ENCODE measurements at regions not wholly inside any gene's neighbourhood (a gene's known extent, or its start where the extent isn't known, plus 50 kb on each side); places are given as distances from the start of the nearest gene placed in this dataset.

DNA sequence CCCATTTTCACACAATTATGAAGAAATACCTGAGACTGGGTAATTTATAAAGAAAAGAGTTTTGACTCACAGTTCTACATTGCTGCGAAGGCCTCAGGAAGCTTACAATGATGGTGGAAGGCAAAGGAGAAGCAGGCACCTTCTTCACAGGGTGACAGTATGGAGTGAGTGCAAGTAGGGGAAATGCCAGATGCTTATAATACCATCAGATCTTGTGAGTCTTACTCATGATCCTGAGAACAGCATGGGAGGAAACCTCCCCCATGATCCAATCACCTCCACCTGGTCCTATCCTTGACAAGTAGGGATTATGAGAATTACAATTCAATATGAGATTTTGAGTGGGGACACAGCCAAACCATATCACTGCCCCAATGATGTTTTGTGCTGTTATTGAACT lies 189.3 kb upstream of the CRY1 start:
- DNase-seq (ENCODE audit: low read depth): no peak

DNA sequence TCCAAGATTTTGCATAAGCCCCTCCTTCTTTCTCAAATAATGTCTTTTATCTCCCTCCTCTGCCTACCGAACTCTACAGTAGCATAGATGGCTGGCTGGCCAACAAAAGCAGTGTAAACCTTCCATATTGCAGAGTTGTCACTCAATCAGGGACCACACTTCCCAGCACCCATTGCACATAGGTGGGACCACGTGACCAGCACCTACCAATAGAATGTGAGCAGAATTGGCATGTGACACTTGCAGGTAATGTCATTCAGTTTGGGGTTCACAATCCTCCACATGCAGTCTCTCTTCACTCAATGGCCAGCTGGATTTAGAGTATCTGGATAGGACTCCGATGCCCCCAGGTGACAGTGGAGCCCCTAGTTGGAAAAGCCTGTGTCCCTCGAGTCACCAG lies 190.3 kb upstream of the CRY1 start:
- DNase-seq (ENCODE audit: low read depth): no peak

DNA sequence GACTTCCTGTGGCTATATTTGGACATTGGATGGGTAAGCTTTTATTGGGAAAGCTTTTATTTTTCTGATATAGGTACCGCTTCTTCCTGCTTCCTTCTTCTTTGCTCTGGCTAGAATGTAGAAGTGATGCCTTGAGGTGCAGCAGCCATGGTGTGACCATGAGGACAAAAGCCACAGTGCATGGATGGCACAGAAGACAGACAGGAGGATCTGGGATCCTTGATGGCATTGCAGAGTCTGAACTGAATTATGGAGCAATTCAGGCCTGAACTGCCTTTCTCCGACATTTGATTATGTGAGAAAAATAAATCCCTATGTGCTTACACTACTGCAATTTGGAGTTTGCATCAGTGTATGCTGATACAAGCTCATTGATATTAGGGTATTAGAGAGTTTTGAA lies 191.3 kb upstream of the CRY1 start:
- DNase-seq (ENCODE audit: low read depth): no peak

DNA sequence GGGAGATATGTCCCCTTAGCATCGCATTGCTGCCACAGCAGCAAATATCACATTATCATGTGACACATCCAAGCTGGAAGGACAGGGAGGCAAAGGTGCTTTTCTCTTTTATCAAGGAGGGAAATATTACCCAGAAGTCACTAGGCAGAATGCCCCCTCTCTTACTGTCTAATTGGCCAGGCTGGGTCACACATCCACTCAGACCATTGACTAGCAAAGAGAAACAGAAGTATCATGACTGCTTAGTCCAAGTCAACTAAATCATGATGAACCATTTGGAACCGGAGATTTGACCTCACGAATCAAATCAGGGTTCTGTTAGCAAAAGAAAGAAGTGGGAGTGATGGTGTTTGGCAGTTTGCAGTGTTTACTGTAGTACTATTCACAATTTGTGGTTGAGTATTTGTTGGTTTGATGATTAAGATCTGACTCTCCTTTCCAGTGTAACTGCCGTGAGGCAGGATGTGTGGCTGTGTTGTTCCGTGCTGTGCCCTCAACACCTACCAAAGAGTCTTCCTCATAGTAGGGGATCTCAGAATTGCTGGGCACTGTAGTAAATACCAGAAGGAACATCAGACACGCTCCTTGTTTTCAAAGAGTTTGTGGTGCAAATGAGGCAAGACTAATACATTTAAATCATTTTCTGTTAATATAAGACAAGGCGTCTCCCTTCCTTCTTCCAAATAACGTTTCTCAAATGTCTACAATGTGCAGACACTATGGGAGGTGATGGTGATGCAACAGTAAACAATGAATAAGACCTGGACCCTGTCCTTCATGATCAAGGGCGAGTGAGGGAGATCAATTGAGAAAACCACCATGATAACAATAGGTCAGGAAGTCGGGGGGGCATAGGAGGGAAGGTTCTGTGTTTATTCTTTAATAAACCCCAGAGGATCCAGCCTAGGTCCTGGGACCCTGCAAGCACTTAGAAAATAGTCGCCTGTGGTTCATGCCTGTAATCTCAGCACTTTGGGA lies 194.4 kb upstream of the CRY1 start:
- DNase-seq (ENCODE audit: low read depth): no peak

DNA sequence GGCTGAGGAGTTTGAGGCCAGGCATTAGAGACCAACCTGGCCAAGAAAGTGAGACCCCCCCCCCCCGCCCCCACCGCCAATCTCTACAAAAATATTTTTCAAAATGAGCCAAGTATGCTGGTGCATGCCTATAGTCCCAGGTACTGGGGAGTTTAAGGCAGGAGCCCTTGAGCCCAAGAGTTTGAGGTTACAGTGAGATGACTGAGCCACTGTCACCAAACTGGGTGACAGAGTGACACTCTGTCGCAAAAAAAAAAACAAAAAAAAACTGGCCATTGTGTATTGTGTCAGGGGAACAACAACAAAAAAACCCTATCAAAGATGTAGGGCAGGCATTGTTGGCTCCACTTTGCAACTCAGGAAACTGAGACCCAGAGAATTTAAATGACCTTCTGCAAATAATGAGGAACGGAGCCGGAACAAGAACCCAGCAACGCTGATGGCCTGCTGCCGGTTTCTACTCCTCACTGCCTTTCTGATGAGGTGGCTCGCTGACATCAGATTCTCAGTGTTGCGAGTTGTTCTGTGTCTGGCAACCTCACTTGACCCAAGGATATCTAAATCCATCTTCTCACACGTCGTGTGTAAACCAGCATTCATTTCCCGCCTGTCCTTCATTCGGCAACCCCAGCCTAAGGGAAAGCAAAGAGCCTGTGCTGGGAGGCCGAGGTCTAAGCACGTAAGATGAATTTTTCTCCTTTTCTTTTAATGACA lies 195.2 kb upstream of the CRY1 start:
- DNase-seq (ENCODE audit: low read depth): no peak

DNA sequence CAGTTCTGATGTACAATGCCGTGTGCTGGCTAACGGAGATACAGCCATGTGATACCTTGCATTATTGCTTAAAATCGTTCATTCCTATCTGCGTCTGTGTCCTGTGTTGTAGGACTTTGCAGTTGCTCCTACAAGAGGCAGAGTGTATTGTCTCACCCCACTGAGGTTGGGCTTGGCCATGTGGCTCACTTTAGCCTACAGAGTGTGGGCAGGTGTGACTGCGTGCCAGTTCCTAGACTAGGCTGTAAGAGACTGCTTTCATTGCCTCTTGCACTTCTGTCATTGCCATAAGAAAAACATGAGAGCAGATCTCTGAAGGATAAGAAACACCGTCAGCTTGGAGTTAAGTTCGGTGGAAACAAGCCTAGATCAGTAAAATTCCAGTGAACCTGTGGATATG lies 197.7 kb upstream of the CRY1 start:
- no peak for DNase-seq (ENCODE audit: low read depth)

DNA sequence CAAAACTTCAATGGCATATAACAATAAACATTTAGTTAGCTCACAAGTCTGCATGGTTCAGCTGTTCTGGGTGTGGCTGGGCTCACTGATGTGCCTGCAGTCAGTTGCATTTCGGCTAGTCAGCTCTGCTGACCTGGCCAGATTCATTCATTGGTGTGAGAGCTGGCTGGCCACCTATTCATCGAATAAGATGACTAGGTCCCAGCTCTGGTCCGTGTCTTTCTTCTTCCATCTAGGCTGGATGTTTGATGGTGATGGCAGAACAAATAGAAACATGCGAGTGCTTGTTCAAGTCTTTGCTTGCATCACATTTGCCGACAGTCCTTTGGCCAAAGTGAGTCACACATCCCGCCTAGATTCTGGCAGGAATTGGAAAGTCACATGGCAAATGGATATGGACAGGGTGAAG lies 203.3 kb upstream of the CRY1 start:
- DNase-seq (ENCODE audit: low read depth): no peak

DNA sequence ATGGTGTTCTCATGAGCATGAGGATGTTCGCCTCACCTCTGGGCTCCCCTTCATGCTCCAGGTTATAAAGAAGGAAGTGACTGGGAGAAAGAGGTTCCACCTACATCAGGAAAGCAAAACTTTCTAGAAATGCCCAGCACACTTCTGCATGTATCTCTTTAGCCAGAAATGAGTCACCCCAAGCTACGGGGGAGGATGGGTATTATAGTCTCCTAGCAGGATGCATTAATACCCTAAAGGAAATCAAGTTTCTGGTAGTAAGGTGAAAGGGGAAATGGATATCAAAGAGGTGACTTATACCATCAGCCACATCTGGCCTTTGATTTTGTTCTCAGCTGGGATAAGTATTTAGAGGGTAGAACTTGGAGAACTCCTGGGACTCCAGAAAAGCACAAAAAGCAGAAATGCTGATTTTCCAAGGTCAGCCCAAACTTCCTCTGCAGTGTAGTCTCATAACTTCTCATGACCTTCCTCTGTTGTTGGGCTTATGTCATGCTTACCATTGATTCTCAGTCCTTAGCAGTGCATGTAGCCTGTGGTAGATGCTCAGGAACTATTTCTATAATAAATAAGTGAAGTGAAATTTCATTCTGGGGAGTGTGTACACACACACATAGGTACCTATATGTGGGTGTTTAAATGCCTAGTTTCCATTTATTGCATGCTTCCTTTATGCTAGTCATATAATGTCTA lies 209.4 kb upstream of the CRY1 start:
- no peak for DNase-seq (ENCODE audit: low read depth)

DNA sequence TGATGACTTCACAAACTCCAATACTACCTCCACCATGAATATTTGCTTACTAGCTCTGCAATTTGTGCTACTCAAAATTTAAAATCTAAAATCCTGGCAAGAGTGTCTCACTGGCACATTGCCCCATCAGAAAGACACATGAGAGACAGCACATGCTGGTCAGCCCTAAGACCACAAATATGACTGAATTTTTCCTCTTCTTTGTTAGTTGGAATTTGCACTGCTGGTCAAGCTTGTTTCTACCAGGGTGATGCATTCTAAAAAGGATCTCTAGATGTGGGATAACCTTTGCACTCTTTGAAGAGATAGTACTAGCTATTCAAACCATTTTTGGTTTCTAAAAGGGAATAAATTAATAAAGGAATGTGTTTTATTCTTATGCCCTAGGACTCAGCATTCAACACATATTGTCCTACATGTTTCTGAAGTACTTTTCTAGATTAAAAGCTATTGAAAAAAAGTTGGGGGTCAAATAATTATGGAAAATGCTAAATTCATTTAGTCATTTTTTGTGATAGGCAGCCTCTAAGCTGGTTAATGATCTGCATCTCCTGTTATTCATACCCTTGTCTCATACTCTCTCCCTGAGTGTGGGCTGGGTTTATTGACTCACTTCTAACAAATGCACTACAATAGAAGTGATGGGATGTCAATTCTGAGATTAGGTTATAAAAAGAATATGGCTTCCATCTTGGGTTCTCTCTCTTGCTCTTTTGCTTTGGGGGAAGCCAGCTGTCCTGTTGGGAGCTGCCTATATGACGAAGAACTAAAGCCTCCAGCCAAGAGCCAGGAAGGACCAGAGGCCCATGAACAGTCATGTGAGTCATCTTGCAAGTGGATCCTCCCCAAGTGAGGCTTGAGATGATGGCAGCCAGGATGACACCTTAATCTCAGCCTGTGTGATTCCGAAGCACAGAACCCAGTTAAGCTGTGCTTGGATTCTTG lies 211.5 kb upstream of the CRY1 start:
- no peak for DNase-seq (ENCODE audit: low read depth)

DNA sequence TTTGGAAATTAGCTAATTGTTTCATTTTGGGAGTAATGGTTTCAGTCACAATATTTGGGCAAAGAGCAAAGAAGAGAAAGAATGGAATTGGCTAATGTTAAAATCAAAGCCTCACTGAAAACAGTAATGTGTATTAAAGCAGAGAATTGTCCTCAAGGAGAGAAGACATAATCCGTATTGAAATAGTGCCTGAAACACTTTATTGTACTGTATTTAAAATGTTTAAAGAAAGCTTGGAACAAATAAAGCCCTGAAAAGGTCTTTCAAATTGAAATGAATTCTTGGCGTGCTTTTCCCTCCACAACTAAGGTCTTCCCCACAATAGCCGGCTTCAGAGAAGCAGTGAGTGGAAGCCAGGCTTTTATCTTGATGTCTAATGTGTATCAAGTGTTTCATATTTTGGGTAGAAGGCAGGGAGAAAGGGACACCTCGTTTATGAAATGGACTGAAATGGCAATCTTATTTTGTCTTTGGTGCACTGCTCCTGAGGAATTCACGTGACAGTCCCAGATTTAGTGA lies 212.9 kb upstream of the CRY1 start:
- no peak for DNase-seq (ENCODE audit: low read depth)

DNA sequence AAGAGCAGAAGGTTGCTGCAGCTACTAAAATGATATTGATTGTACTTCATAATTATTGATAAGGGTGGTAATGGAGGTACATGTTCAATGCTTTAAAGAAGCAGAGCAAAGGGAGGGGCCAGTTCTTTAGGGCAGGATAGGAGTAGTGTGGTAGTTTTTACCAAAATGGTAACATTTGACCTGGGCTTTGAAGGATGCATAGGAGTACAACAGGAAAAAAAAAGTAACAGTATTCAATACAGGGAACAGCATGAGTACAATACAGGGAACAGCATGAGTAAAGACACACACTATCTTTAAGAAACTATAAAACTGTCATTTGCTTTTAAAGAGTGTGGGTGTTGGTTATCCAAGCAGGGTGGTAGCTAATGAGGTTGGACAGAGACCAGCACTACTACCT lies 215.0 kb upstream of the CRY1 start:
- no peak for DNase-seq (ENCODE audit: low read depth)

DNA sequence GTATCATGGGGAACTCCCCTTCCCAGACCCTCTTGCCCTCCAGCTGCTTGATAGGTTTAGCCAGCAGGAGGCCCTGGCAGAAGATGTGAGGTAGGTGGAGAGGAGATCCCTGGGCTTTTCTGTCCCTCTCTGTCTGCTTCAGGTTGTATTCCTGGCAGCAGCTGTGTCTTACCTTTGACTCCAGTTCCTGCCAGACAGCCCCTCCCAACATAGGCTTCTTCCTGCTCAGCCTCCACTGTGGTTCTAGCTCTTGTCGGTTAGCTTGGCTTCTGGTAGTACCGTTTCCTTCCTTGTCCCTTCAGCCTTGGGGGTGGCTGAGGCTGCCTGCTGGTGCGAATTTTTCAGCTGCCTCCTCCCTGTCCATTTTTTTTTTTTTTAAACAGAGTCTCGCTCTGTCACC lies 215.7 kb upstream of the CRY1 start:
- no peak for DNase-seq (ENCODE audit: low read depth)

DNA sequence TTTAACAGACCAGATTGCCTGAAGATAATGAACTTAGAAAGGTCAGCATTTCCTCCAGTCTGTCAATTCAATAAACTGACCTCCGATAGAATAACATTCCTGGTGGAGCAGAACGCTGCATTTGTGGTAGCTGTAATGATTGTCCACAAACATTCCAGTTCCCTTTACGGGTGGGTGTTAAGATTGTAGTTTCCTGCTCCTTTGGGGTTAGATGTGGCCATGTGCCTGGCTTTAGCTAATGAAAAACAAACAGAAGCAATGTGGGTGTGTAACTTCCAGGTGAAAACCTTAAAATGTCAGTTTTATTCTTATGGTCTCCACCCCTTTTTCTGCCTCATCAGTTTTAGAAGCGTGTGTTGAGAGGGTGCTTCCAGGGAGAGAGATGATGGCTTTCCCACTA lies 217.3 kb upstream of the CRY1 start:
- DNase-seq (ENCODE audit: low read depth): no peak

DNA sequence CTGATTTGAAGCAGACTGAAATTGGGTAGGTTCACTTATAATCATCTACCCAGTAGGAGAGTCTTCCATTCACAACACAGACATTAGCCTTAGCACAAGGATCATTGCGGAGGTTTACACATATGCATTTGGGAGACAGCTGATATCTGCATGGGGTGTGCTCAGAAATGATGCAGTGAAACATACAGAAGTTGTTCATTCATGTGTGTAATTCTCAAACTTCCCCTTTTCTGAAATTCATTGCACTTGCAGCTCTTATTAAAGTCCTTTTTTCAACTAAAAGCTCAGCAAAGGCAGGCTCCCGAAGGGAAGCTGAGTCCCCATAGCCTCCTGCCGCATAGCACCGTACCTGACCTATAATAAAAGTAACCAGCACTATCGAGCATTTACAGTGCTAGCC lies 218.3 kb upstream of the CRY1 start:
- no peak for DNase-seq (ENCODE audit: low read depth)

DNA sequence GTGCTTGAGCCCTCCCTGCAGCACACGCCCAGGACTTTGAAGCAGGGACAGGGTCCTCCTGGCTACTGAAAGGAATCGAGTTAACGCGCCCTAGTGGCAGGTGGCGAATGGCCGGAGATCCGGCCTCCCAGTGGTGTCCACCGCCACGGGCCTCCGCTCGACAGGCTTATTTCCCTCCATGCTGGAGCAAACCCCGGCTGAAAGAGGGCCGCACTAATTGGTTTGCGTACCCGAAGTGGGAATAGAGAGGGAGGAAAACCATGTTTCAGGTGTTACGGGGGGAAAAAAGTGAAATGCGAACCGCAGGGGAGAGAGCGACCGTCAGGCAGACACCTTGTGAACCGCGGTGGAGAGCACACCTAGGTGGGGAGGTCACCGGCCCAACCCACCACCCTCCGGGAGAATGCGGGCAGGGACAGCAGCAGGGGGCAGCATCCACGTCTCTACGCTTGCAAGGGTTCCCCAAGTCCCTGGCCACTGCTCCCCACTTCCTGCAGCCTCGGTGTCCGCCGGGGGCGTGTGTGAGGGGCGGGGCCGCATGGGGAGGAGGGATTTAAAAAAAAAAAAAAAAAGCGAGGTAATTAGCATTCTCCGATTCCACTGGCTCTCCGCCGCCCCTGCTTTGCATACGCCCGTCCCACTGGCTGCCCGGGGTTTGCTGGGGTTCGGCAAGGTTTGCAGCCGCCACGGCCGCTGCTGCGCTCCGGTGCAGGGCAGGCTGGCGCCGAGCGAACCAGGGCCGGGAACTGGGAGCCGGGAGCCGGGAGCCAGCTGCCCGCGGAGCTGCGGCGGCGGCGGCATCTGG lies 224.6 kb upstream of the CRY1 start:
- peak; percentile 45 for DNase-seq (ENCODE audit: low read depth)

DNA sequence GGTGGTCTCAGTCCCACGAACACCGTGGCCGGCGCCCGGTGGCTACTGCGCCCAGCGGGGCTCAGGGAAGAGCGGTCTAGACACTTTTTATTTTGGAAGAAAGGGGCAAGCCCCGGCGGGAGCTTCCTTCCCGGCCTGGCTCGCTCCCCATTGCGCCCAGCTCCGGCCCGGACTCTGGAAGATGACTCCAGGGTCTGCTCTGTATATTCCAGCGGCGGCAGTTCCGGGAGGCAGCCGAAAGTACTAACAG lies 225.1 kb upstream of the CRY1 start:
- DNase-seq (ENCODE audit: low read depth): no peak

DNA sequence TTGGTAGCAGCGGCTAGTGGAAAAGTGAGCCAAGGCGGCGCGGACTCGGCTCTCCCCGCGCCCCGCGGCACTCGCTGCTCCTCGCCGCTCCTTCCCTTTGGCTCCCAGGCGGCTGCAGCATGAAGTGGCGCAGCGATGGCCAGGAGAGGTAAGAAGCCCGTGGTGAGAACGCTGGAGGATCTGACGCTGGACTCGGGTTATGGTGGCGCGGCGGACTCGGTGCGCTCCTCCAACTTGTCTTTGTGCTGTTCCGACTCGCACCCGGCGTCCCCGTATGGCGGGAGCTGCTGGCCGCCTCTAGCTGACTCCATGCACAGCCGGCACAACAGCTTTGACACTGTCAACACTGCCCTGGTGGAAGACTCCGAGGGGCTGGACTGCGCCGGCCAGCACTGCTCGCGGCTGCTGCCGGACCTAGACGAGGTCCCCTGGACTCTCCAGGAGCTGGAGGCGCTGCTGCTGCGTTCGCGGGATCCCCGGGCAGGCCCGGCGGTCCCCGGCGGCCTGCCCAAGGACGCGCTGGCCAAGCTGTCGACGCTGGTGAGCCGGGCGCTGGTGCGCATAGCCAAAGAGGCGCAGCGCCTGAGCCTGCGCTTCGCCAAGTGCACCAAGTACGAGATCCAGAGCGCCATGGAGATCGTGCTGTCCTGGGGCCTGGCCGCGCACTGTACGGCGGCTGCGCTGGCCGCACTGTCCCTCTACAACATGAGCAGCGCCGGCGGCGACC lies 225.6 kb upstream of the CRY1 start:
- no peak for DNase-seq (ENCODE audit: low read depth)

DNA sequence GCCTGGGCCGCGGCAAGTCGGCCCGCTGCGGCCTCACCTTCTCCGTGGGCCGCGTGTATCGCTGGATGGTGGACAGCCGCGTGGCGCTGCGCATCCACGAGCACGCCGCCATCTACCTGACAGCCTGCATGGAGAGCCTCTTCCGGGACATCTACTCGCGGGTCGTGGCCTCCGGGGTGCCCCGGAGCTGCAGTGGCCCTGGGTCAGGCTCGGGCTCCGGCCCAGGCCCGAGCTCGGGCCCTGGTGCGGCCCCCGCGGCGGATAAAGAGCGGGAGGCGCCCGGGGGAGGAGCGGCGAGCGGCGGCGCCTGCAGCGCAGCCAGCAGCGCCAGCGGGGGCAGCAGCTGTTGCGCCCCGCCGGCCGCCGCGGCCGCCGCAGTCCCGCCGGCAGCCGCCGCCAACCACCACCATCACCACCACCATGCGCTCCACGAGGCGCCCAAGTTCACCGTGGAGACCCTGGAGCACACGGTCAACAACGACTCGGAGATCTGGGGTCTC lies 226.2 kb upstream of the CRY1 start:
- no peak for DNase-seq (ENCODE audit: low read depth)

DNA sequence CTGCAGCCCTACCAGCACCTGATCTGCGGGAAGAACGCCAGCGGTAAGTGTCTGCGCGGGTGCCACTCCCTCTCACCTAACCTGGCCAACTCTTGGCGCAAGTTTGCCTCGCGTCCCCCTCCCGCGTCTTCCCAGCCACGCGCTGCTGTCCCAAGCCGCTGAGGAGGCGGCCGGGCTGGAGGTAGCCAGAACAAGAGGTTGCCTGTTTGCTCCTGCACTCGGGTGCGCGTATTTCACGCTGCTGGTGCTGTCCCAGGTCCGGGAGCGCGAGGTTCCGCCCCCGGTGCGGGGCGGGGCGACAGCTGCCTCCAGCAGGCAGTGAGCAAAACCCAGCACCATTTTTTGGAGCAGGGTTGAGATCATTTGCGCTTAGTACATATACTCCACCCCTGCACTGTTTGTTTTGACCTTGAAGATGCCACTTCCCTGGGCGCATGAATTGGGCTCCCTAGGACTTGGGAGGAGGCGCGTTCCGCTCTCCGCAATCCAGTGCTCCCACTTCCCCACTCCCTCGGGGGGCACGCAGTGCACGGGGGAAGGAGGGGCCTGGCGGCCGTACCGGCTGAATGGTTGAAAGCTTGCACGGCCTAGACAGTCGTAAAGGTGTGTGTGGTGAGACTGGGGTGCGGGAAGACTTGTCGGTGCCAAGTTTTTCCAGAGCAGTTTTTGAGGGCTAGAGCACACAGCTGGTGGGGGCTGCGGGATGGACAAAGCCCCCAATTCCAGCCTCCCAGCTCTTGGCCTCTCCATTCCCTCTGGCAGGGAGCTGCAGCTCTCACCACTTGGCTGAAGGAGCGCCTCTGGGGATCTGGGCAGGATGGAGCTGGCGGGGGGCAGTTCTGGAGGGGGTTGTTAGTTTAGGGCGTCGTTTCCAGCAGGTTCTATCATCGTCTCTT lies 226.9 kb upstream of the CRY1 start:
- peak; percentile 27 for DNase-seq (ENCODE audit: low read depth)

Data from stimulated activated CD8-positive, alpha-beta memory T cell treated with anti-CD3 and anti-CD28 coated beads, Interleukin-15, amount 100 ng/mL, for 24 hours (primary cell).